Hepatocyte (in vitro differentiated cells): ENCODE measurements at regions not wholly inside any gene's neighbourhood (a gene's known extent, or its start where the extent isn't known, plus 50 kb on each side); places are given as distances from the start of the nearest gene placed in this dataset.

ENCODE experiments used
- DNase-seq: peaks from one replicate; pipeline ENCODE4 v3.0.0-alpha.2; 2016; ENCODE audit warnings: low spot score
- H2AFZ ChIP-seq: fragments of 200-600 bp; sonication (generic); 2 replicates; pipeline ENCODE4 v1.6.0; 2016; ENCODE audit warnings: antibody characterized with exemption, mild to moderate bottlenecking
- H3K27ac ChIP-seq: fragments of 200-600 bp; sonication (generic); 2 replicates; pipeline ENCODE4 v1.5.1; 2016; ENCODE audit warnings: mild to moderate bottlenecking
- H3K27me3 ChIP-seq: fragments of 200-600 bp; sonication (generic); 2 replicates; pipeline ENCODE4 v1.6.1; 2016
- H3K36me3 ChIP-seq: fragments of 200-600 bp; sonication (generic); replicated peaks from 2 replicates; pipeline ENCODE4 v1.5.1; 2016; ENCODE audit warnings: low read depth; ENCODE audit not compliant: insufficient read depth
- H3K4me1 ChIP-seq: fragments of 200-600 bp; sonication (generic); 2 replicates; pipeline ENCODE4 v1.5.1; 2016; ENCODE audit warnings: mild to moderate bottlenecking, moderate library complexity; ENCODE audit not compliant: insufficient read depth
- H3K4me2 ChIP-seq: fragments of 200-600 bp; sonication (generic); 2 replicates; pipeline ENCODE4 v1.6.0; 2016
- H3K4me3 ChIP-seq: fragments of 200-600 bp; sonication (generic); 2 replicates; pipeline ENCODE4 v1.5.1; 2016; ENCODE audit warnings: mild to moderate bottlenecking
- H3K79me2 ChIP-seq: fragments of 200-600 bp; sonication (generic); 2 replicates; pipeline ENCODE4 v1.6.0; 2017; ENCODE audit warnings: mild to moderate bottlenecking
- H3K9me2 ChIP-seq: fragments of 200-600 bp; sonication (generic); replicated peaks from 2 replicates; pipeline ENCODE4 v1.6.0; 2017; ENCODE audit warnings: mild to moderate bottlenecking; ENCODE audit not compliant: insufficient read depth
- H3K9me3 ChIP-seq: fragments of 200-600 bp; sonication (generic); 2 replicates; pipeline ENCODE4 v1.5.1; 2016; ENCODE audit warnings: low read depth, mild to moderate bottlenecking
- H4K20me1 ChIP-seq: fragments of 200-600 bp; sonication (generic); 2 replicates; pipeline ENCODE4 v1.6.0; 2016; ENCODE audit warnings: mild to moderate bottlenecking; ENCODE audit not compliant: insufficient read depth, poor library complexity, severe bottlenecking
- CTCF ChIP-seq: fragments of 200-600 bp; sonication (generic); IDR thresholded peaks from 2 replicates; pipeline ENCODE4 v1.5.1; 2016; ENCODE audit warnings: antibody characterized with exemption, mild to moderate bottlenecking; ENCODE audit not compliant: poor library complexity
- EZH2 ChIP-seq: fragments of 200-600 bp; sonication (generic); IDR thresholded peaks from 2 replicates; pipeline ENCODE4 v1.6.1; 2016; ENCODE audit warnings: antibody characterized with exemption, mild to moderate bottlenecking, borderline replicate concordance
- EZH2phosphoT487 ChIP-seq: fragments of 200-600 bp; sonication (generic); IDR thresholded peaks from one replicate; pipeline ENCODE4 v1.6.1; 2018; ENCODE audit warnings: antibody characterized with exemption, mild to moderate bottlenecking, low read depth, moderate library complexity; ENCODE audit not compliant: unreplicated experiment, severe bottlenecking
- WGBS: methylation state at CpG from one replicate; pipeline ENCODE4 v1.1.6; 2016; ENCODE audit warnings: low lambda C conversion rate; ENCODE audit errors: missing lambda C conversion rate; 5-methylcytosine and 5-hydroxymethylcytosine counted together

- Histone ChIP-seq H3K79me2 (no peaks in the 10 kb centered on the region), H4K20me1 (no peaks in the 10 kb centered on the region), H2AFZ (no peak overlapping the region), H3K36me3 (peaks cover 3% of the 10 kb centered on the region), H3K4me3 (no peak overlapping the region), H3K4me1 (peaks cover 6% of the 10 kb centered on the region), H3K27me3 (no peaks in the 10 kb centered on the region), H3K4me2 (no peak overlapping the region), H3K27ac (no peak overlapping the region), H3K9me3 (no peaks in the 10 kb centered on the region), H3K9me2 (no peaks in the 10 kb centered on the region)
- TF ChIP-seq EZH2phosphoT487 (no peak), EZH2 (no peak), CTCF (no peak)
- no peak for DNase-seq
- WGBS, result 73% methylated on average over 7 of the region's 7 CpGs
Observed at GRCh38 chr2:102092535-102092934, 50.0 kb upstream of the IL1R1 start.
